Astrocyte (in vitro differentiated cells and primary cell): ENCODE measurements at regions not wholly inside any gene's neighbourhood (a gene's known extent, or its start where the extent isn't known, plus 50 kb on each side); places are given as distances from the start of the nearest gene placed in this dataset.

ENCODE experiments used
- EZH2 ChIP-seq: IDR thresholded peaks from 2 replicates; pipeline ENCODE4 v1.6.1; 2012; ENCODE audit warnings: mild to moderate bottlenecking, low read length, inconsistent platforms; ENCODE audit not compliant: insufficient read depth
- TF ChIP-seq, protein P1 (sequence below): IDR thresholded peaks from 2 replicates; pipeline ENCODE4 v1.5.1; 2011; ENCODE audit warnings: low read depth, mild to moderate bottlenecking, inconsistent platforms, low read length, moderate library complexity; ENCODE audit not compliant: insufficient read depth

- TF ChIP-seq, protein P1, sequence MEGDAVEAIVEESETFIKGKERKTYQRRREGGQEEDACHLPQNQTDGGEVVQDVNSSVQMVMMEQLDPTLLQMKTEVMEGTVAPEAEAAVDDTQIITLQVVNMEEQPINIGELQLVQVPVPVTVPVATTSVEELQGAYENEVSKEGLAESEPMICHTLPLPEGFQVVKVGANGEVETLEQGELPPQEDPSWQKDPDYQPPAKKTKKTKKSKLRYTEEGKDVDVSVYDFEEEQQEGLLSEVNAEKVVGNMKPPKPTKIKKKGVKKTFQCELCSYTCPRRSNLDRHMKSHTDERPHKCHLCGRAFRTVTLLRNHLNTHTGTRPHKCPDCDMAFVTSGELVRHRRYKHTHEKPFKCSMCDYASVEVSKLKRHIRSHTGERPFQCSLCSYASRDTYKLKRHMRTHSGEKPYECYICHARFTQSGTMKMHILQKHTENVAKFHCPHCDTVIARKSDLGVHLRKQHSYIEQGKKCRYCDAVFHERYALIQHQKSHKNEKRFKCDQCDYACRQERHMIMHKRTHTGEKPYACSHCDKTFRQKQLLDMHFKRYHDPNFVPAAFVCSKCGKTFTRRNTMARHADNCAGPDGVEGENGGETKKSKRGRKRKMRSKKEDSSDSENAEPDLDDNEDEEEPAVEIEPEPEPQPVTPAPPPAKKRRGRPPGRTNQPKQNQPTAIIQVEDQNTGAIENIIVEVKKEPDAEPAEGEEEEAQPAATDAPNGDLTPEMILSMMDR: no peak
- TF ChIP-seq EZH2: no peak
Measured at GRCh38 chr12:131606218-131606901, 104.5 kb upstream of the SFSWAP start.
